ENCODE measurements at regions not wholly inside any gene's neighbourhood (a gene's known extent, or its start where the extent isn't known, plus 50 kb on each side); places are given as distances from the start of the nearest gene placed in this dataset.

DNA sequence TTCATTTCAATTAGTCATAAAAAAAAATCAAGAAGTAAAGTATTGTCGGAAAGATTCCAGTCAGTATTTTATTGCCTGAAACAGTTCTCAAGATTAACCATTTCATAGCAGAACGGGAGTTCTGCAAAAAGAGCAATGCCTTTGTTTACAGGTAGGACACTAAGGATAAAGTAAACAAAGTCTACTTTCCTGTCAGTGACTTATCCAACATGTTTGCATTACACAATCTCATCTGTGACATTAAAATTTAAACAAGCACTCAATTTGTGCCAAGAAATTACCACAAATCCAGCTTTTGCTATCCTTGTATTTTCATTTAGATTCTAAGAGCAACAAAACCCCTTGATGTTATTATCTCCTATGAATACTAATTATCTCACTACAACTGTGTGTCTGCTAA is 306.5 kb upstream of the LDB2 start:
- intact Hi-C loops (cut with micrococcal nuclease; ENCODE audit: unreplicated experiment), result no loop called here
- no peak for DNase-seq (ENCODE audit: low spot score)
- H3K4me1 ChIP-seq (ENCODE audit: insufficient read depth, low read length, poor library complexity, severe bottlenecking), result no peaks in the 10 kb centered on the region
- ChIA-PET POLR2A (ENCODE audit: low non-redundant PET) (interaction anchor here (0.6 kb wide), 1 partner anchor 173 kb away, joined by 3 read pairs; no protein-coding TSS in a partner anchor), CTCF (no interaction called here)
- no peak overlapping the region for H3K4me3 ChIP-seq (ENCODE audit: low read depth, low read length, poor library complexity, severe bottlenecking)
- H3K27me3 ChIP-seq (replicated peaks; ENCODE audit: insufficient read depth, low read depth, low read length, poor library complexity), result no peaks in the 10 kb centered on the region
- no peak overlapping the region for H3K27ac ChIP-seq (ENCODE audit: low read depth, low read length, poor library complexity, severe bottlenecking)
- TF ChIP-seq, protein P1, sequence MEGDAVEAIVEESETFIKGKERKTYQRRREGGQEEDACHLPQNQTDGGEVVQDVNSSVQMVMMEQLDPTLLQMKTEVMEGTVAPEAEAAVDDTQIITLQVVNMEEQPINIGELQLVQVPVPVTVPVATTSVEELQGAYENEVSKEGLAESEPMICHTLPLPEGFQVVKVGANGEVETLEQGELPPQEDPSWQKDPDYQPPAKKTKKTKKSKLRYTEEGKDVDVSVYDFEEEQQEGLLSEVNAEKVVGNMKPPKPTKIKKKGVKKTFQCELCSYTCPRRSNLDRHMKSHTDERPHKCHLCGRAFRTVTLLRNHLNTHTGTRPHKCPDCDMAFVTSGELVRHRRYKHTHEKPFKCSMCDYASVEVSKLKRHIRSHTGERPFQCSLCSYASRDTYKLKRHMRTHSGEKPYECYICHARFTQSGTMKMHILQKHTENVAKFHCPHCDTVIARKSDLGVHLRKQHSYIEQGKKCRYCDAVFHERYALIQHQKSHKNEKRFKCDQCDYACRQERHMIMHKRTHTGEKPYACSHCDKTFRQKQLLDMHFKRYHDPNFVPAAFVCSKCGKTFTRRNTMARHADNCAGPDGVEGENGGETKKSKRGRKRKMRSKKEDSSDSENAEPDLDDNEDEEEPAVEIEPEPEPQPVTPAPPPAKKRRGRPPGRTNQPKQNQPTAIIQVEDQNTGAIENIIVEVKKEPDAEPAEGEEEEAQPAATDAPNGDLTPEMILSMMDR (conservative IDR thresholded peaks at IDR 0.05; ENCODE audit: low read depth, low read length), result no peak
- TF ChIP-seq EZH2 (IDR thresholded peaks at IDR 0.05; ENCODE audit: borderline replicate concordance, low read depth, low read length, poor library complexity, severe bottlenecking), result no peak
- H3K9me3 ChIP-seq (ENCODE audit: low read depth, low read length, poor library complexity, severe bottlenecking), result no peaks in the 10 kb centered on the region
- no TSS peak for BruUV-seq (replicated peaks)
- H3K36me3 ChIP-seq (ENCODE audit: insufficient read depth, low read length, poor library complexity, severe bottlenecking), result no peaks in the 10 kb centered on the region

DNA sequence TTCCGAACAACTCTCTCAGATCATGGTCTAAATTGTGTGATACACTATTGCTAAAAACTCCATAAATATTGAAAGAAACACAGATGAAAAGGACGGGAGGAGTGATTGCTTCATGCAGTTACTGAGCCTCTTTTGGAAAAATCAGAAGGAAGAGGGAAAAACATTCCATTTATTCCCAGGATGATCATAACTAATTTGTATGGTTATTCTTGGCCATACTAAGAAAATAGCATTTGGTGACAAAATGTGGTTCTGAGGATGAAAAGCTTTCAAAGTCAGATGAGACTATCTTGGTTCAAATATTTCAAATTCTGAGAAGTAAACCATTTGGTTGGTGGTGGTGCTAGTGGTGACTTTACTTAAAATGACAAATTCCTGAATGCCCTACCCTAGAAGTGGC is 305.4 kb upstream of the LDB2 start:
- DNase-seq (ENCODE audit: low spot score), result no peak
- intact Hi-C loops (cut with micrococcal nuclease; ENCODE audit: unreplicated experiment), result no loop called here
- CTCF ChIA-PET, result no interaction called here
- Histone ChIP-seq H3K27ac (ENCODE audit: low read depth, low read length, poor library complexity, severe bottlenecking) (no peak overlapping the region), H3K4me3 (ENCODE audit: low read depth, low read length, poor library complexity, severe bottlenecking) (no peak overlapping the region), H3K4me1 (ENCODE audit: insufficient read depth, low read length, poor library complexity, severe bottlenecking) (no peaks in the 10 kb centered on the region), H3K27me3 (replicated peaks; ENCODE audit: insufficient read depth, low read depth, low read length, poor library complexity) (no peaks in the 10 kb centered on the region), H3K9me3 (ENCODE audit: low read depth, low read length, poor library complexity, severe bottlenecking) (no peaks in the 10 kb centered on the region), H3K36me3 (ENCODE audit: insufficient read depth, low read length, poor library complexity, severe bottlenecking) (no peaks in the 10 kb centered on the region)
- BruUV-seq (replicated peaks), result no TSS peak
- POLR2A ChIA-PET (ENCODE audit: low non-redundant PET), result no interaction called here
- TF ChIP-seq, protein P1 (conservative IDR thresholded peaks at IDR 0.05; ENCODE audit: low read depth, low read length), result no peak
- TF ChIP-seq EZH2 (IDR thresholded peaks at IDR 0.05; ENCODE audit: borderline replicate concordance, low read depth, low read length, poor library complexity, severe bottlenecking), result no peak

DNA sequence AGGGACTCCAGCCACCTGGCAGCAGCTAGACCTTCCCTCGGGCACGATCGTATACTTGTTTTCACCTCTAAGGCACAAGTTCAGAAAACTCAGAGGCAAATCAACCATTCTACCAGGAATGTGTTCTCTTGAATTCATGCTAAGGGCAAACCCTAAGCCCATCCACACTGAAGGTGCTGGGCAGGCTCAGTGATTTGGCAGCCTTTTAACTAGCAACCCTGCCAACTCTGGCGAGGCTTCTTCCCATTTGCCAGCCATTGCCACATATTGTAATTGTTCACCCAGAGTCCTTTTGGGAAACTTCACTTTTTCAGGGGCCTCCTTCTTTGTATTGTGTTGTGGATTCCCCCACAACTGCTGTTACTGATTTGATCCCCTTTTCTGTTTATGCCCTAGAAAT is 298.6 kb upstream of the LDB2 start:
- no peak for DNase-seq (ENCODE audit: low spot score)
- POLR2A ChIA-PET (ENCODE audit: low non-redundant PET), result no interaction called here
- CTCF ChIA-PET, result no interaction called here
- Histone ChIP-seq H3K27ac (ENCODE audit: low read depth, low read length, poor library complexity, severe bottlenecking) (no peak overlapping the region), H3K9me3 (ENCODE audit: low read depth, low read length, poor library complexity, severe bottlenecking) (no peaks in the 10 kb centered on the region), H3K36me3 (ENCODE audit: insufficient read depth, low read length, poor library complexity, severe bottlenecking) (no peaks in the 10 kb centered on the region), H3K4me3 (ENCODE audit: low read depth, low read length, poor library complexity, severe bottlenecking) (no peak overlapping the region), H3K4me1 (ENCODE audit: insufficient read depth, low read length, poor library complexity, severe bottlenecking) (no peaks in the 10 kb centered on the region), H3K27me3 (replicated peaks; ENCODE audit: insufficient read depth, low read depth, low read length, poor library complexity) (no peaks in the 10 kb centered on the region)
- no TSS peak for BruUV-seq (replicated peaks)
- intact Hi-C loops (cut with micrococcal nuclease; ENCODE audit: unreplicated experiment), result no loop called here
- TF ChIP-seq, protein P1 (conservative IDR thresholded peaks at IDR 0.05; ENCODE audit: low read depth, low read length), result no peak
- TF ChIP-seq EZH2 (IDR thresholded peaks at IDR 0.05; ENCODE audit: borderline replicate concordance, low read depth, low read length, poor library complexity, severe bottlenecking), result no peak
